Stimulated activated naive CD8-positive, alpha-beta T cell treated with anti-CD3 and anti-CD28 coated beads, Interleukin-15, amount 100 ng/mL, for 72 hours (primary cell): ENCODE measurements at regions not wholly inside any gene's neighbourhood (a gene's known extent, or its start where the extent isn't known, plus 50 kb on each side); places are given as distances from the start of the nearest gene placed in this dataset.
"Not testable (repeated sequence)": the region's sequence is repeated elsewhere in the genome, so short reads cannot be mapped to it uniquely, and the experiment has no call there.

ENCODE experiments used
- ATAC-seq: fragments of 150-1000 bp; cut with Tn5 transposase; 2 replicates; pipeline ENCODE4 v1.10.0; 2021; ENCODE audit warnings: mild to moderate bottlenecking, moderate library complexity
- DNase-seq, 2 donors: peaks; one replicate each; pipeline ENCODE4 v3.0.0; 2021 to 2022
- H3K27ac Mint-ChIP-seq, 2 donors: one replicate each; pipeline ENCODE4 v1.8.0; 2022; ENCODE audit warnings: mild to moderate bottlenecking in 2 of 2, mixed read lengths in 2 of 2, moderate library complexity in 2 of 2
- H3K27me3 Mint-ChIP-seq: one replicate; pipeline ENCODE4 v1.8.0; 2022; ENCODE audit warnings: mixed read lengths
- H3K4me1 Mint-ChIP-seq: one replicate; pipeline ENCODE4 v1.8.0; 2022; ENCODE audit warnings: mild to moderate bottlenecking, mixed read lengths
- H3K4me3 Mint-ChIP-seq, 2 donors: one replicate each; pipeline ENCODE4 v1.8.0; 2022; ENCODE audit warnings: mild to moderate bottlenecking in 2 of 2, mixed read lengths in 2 of 2, moderate library complexity in 1 of 2
- H3K9me3 Mint-ChIP-seq, 2 donors: one replicate each; pipeline ENCODE4 v1.8.0; 2022; ENCODE audit warnings: mixed read lengths in 2 of 2

DNA sequence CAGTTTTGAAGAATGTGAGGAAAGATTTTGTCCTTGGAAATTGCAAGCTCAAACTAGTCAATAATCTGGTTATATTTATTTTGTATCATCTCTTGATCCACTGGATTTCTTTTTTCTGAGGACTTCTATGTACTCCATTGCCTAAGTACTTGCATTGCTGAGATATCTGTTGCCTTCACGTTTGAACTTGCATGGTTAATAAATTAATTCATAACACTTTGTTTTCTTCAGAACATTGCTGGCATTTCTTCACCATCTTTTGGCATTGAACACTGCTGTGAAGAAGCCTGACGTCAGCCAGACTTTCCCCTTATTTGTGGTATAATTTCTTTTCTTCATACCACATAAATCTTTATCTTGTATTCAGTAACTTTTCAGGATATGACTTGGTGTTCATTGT is 246.0 kb upstream of the KIF2A start:
- Mint-ChIP-seq H3K9me3 (peaks cover 0 to 4% of the 10 kb centered on the region in 2 donors), H3K27me3 (peaks cover 19% of the 10 kb centered on the region)
- no peak for ATAC-seq

DNA sequence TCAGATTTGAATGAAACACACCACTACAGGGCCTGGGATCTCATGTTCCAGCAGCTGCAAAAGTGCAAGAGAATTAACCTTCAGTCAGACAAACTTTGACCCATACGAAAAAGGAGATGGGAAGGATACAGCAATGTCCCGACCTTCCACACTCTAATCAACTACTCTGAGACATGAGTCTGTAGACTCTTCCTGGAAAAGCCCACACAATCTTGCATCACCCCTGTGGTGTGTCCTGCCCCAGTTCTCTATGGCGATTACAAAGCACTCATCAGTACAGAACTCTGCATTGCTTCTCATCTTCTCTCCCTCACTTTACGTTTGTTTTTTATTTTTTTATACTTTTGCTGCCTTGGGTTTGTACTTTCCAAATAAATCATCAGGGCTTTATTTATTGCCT is 241.0 kb upstream of the KIF2A start:
- no peaks in the 10 kb centered on the region for H3K27me3 Mint-ChIP-seq
- no peak overlapping the region for H3K27ac Mint-ChIP-seq
- DNase-seq (no peak), ATAC-seq (no peak)
- H3K4me3 Mint-ChIP-seq, result no peak overlapping the region
- H3K9me3 Mint-ChIP-seq, result no peaks in the 10 kb centered on the region
- H3K4me1 Mint-ChIP-seq, result no peaks in the 10 kb centered on the region

More for the DNA sequence above, 246.0 kb upstream of the KIF2A start:
- Mint-ChIP-seq H3K27ac (no peak overlapping the region), H3K4me3 (no peak overlapping the region), H3K4me1 (no peaks in the 10 kb centered on the region)
- DNase-seq, result no peak

DNA sequence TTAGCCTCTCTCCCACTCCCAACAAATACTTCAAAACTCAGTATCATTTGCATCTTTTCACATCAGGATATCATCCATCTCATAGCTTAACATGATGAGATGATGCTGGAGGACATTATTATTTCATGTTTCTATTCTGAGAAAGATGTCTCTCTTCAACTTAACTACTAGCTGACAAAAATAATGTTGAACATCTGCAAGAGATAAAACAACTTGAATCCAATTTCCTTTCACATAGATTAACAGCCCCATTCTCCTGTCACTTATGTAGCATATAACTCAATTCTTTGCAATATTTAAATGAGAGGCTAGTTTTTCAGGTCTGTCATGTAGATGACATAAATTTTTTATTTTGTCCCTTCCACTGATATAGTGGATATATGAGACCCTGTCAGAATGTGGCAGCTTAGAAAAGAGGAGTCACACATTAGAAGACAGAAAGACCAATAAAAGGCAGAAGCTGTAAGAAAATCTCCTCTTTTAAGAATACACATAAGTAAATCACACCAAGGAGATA is 239.2 kb upstream of the KIF2A start:
- H3K9me3 Mint-ChIP-seq, result no peaks in the 10 kb centered on the region
- no peak overlapping the region for H3K27ac Mint-ChIP-seq
- no peak overlapping the region for H3K4me3 Mint-ChIP-seq
- no peak for ATAC-seq
- no peaks in the 10 kb centered on the region for H3K27me3 Mint-ChIP-seq
- DNase-seq, result no peak
- H3K4me1 Mint-ChIP-seq, result no peaks in the 10 kb centered on the region

DNA sequence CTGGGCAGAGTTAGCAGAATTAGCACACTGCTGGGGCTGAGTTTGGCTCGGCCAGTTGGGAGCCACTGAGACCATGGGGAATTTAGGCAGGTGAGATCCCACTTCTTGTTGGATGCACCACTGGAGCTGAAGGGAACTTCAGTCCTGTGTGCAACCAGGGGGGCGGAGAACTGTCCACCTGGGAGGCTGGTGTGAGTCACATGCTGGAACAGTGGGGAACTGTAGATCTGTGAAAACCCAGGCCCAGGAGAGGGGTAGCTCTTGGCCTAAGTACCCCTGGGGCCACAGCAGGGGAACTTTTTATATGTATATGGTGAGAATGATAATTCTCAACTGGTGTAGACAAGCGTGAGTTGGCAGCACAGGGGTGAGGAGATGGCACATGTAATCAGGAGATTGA is 237.5 kb upstream of the KIF2A start:
- H3K4me1 Mint-ChIP-seq, result no peaks in the 10 kb centered on the region
- no peak overlapping the region for H3K4me3 Mint-ChIP-seq
- H3K27me3 Mint-ChIP-seq, result no peaks in the 10 kb centered on the region
- DNase-seq (no peak), ATAC-seq (peak; percentile 19)
- H3K27ac Mint-ChIP-seq, result peak overlapping the region in 1 of 2 donors; percentile 56
- no peaks in the 10 kb centered on the region for H3K9me3 Mint-ChIP-seq

DNA sequence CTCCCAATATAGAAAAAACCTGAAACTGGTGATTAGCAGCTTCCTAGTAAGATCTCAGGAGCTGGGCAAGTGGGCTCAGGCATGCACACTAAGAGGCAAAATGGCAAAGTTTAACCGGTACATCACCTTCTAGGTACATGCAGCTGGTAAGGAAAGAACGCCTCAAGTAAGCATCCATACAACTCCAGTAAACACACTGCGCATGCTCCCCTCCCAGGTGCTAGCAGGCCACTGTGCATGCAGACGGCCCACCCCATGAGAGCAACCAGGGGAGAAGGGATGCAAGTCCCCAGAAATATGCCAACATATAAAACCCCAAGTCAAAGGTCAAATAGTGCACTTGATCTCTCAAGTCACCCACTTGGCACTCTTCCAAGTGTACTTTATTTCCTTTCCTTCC is 228.6 kb upstream of the KIF2A start:
- ATAC-seq, result no peak
- no peaks in the 10 kb centered on the region for H3K9me3 Mint-ChIP-seq
- H3K4me1 Mint-ChIP-seq, result no peaks in the 10 kb centered on the region
- H3K27me3 Mint-ChIP-seq, result no peaks in the 10 kb centered on the region
- DNase-seq, result no peak
- H3K27ac Mint-ChIP-seq, result no peak overlapping the region
- no peak overlapping the region for H3K4me3 Mint-ChIP-seq

DNA sequence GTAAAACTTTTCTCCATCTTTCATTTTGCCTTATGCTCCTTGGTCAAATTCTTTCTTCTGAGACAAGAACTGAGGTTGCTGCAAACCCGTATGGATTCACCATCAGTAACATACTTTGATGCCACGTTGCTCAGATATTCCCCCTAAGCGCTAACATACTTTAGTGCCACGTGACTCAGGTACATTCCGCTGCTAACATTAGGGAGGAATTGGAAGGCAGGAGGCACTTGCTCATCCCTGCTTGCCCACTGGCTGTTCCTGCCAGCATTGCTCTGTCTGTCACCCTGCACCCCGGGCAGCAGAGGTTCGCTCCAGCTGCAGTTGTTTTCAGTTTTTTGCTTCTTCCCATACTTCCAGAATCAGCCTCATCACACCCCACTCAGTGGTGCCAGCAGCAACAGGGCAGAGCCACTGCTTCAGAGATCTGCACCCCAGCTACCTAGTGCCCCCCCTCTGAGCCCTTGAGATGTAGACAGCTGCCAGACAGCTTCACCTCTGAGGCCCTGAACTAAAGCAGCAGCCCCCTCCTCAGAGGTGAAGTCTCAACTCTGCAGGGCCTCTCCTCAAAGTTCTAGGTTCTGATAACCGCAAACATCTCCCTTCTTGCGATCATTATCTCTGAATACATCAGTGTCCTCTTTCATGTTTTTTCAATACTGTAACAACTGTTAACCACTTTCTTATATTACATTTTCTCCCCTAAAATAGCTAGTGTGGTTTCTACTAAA is 228.0 kb upstream of the KIF2A start:
- Mint-ChIP-seq H3K9me3 (no peaks in the 10 kb centered on the region), H3K4me1 (no peaks in the 10 kb centered on the region), H3K27me3 (no peaks in the 10 kb centered on the region), H3K27ac (no peak overlapping the region), H3K4me3 (no peak overlapping the region)
- ATAC-seq, result no peak
- DNase-seq, result no peak

DNA sequence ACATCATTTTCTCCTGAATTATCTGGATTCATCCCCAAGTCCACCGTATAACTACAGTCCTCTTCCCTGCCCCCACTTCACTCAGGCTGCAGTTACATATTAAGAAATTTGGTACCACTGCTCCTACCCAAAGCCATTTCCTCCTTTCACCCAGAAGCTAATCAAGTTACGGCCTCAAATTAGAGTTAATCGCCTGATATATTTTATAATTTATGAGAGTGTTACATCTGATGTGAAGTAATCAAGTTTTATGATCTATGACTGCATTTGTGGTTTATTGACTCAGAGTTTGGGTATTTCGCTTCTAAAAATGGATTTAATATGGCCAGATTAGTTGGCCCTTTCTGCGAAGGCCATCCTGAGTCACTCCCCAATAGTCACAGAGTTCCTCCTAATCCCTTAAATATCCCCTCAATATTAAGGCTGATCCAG is 223.6 kb upstream of the KIF2A start:
- ATAC-seq (no peak), DNase-seq (no peak)
- no peak overlapping the region for H3K4me3 Mint-ChIP-seq
- no peaks in the 10 kb centered on the region for H3K4me1 Mint-ChIP-seq
- H3K9me3 Mint-ChIP-seq, result no peaks in the 10 kb centered on the region
- H3K27me3 Mint-ChIP-seq, result no peaks in the 10 kb centered on the region
- no peak overlapping the region for H3K27ac Mint-ChIP-seq

DNA sequence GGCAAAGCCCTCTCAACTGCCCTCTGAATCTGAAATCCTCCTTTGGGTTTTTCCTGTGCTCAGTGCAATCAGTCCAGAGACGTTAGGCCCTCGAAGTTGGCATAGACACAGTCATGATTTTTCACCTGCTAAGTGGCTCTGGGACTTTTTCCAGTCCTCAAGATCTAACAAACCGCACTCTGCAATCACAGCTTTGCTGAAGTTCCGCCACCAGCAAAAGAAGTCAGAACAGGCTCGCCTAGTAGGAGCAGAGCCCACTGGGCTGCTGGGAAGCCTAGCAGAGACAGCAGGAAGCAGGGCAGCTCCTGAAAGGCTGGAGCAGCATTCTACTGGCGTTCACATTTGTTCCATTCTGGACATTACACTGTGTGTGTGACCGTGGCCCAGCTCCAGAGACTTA is 222.8 kb upstream of the KIF2A start:
- DNase-seq (no peak), ATAC-seq (peak; percentile 25)
- Mint-ChIP-seq H3K27ac (no peak overlapping the region), H3K27me3 (no peaks in the 10 kb centered on the region), H3K9me3 (no peaks in the 10 kb centered on the region), H3K4me3 (no peak overlapping the region), H3K4me1 (no peaks in the 10 kb centered on the region)

DNA sequence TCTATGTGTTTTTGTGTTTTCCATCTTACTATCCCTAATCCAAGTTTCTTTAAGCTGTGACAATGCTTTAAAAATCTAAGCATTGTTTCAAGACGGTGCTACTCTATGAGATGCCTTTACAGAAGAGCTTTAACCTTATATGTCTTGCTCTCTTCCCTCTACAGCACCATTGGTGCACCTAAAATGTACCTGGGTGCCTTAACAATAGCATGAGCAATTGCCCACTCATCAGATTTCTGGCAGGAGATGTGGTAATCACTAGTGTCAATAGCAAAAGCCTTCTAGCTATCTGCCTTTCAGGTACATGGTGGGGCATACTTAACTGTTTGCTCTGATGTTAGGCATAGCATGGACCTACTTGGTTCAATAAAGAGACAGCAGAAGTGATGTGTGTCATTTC is 222.3 kb upstream of the KIF2A start:
- Mint-ChIP-seq H3K4me3 (no peak overlapping the region), H3K4me1 (no peaks in the 10 kb centered on the region), H3K27ac (no peak overlapping the region), H3K9me3 (no peaks in the 10 kb centered on the region), H3K27me3 (no peaks in the 10 kb centered on the region)
- DNase-seq (no peak), ATAC-seq (peak; percentile 31)

DNA sequence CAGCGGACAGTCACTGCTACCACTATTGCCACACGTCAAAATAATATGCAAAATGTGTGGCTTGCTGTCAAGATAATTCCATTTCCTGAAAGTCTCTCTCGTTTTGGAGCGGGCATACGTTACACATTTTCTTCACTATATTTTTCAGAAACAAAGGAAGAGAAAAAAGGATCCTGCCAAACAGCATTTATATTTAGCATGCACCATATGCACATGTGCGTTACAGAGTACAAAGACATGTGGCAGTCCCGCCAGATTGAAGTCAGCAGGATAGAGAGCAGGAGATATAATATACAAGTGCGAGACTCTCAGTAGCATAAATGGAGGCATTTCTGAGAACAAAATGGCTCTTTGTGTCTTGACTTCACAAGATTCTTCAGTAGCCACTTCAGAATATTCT is 221.6 kb upstream of the KIF2A start:
- DNase-seq (no peak), ATAC-seq (no peak)
- Mint-ChIP-seq H3K4me1 (no peaks in the 10 kb centered on the region), H3K4me3 (no peak overlapping the region), H3K9me3 (no peaks in the 10 kb centered on the region), H3K27me3 (no peaks in the 10 kb centered on the region), H3K27ac (no peak overlapping the region)

DNA sequence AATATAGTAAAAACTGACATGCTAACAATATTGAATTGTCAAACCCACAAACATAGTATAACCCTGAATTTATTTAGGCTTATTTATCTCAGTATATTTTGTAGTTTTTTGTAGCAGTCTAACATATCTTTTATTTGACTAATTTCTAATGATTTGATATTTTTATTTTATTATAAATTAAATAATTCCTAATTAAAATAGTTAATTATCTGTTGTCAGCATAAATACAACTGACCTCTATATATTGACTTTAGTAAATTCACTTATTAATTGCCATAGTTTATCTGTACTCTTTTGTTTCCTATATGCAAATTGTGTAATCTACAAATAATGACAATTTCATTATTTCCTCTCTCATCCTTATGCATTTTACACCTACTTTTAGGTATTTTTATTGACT is 215.1 kb upstream of the KIF2A start:
- Mint-ChIP-seq H3K27me3 (peaks cover 17% of the 10 kb centered on the region), H3K9me3 (no peaks in the 10 kb centered on the region), H3K4me1 (peaks cover 11% of the 10 kb centered on the region), H3K4me3 (no peak overlapping the region), H3K27ac (no peak overlapping the region)
- ATAC-seq (no peak), DNase-seq (no peak)

DNA sequence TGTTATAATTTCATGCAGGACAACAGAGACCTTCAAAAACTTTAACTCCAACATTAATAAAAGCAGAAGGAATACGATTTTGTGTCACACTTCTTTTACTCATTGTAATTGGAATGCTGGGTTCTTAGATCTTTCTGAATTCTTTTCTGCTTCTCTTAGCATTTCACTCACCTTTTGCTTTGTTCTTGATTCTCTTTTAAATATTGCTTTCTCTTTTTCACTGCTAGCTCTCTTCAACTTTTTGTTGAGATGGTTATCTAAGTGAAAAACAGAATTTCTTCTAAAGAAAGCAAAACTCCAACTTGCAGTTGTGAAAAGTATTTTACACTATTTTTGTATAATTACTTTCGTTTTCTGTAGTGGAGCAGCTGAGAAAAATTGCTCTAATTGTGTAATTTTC is 212.6 kb upstream of the KIF2A start:
- peak overlapping the region in 1 of 2 donors; percentile 5 for H3K4me3 Mint-ChIP-seq
- ATAC-seq (no peak), DNase-seq (no peak)
- no peaks in the 10 kb centered on the region for H3K9me3 Mint-ChIP-seq
- peaks cover 17% of the 10 kb centered on the region for H3K27me3 Mint-ChIP-seq
- peaks cover 11% of the 10 kb centered on the region for H3K4me1 Mint-ChIP-seq
- H3K27ac Mint-ChIP-seq, result no peak overlapping the region

DNA sequence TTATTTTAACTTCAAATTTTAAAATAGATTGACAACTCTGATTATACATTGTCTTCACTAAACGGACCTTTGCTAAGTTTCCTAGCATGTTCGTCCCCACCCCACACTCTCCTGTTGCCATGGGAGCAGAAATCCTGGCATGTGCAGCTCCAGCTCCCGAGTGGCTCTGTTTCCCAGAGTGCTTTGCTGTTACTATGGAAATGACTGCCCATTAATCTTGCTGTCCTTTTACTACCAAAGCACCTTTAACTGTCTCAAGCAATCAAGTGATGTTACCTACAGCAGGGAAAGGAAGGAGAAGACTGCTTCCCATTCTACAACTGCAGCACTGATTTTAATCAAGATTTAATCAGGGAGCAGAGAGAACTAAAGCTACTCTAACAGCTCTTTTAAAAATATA is 212.0 kb upstream of the KIF2A start:
- peak overlapping the region; percentile 28 to 30 for H3K4me3 Mint-ChIP-seq
- H3K27ac Mint-ChIP-seq, result no peak overlapping the region
- H3K4me1 Mint-ChIP-seq, result peaks cover 11% of the 10 kb centered on the region
- H3K27me3 Mint-ChIP-seq, result peaks cover 17% of the 10 kb centered on the region
- H3K9me3 Mint-ChIP-seq, result no peaks in the 10 kb centered on the region
- ATAC-seq (no peak), DNase-seq (no peak)

DNA sequence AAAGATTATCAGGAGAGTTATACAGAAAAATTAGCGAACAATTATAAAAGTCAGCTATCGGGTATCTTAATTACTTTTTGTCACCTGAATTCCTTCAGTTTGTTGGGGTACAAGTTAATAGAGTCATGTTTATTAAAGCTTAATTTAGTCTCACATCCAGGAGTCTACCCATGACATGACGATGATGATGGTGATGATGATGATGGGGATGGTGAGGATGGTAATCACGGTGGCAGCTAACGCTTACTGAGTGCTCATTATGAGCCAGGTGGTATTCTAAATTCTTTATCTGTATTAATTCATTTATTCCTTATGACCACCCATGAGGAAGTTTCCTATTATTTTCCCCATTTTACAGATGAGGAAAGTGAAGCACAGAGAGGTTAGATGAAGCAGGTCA is 208.6 kb upstream of the KIF2A start:
- Mint-ChIP-seq H3K27ac (no peak overlapping the region), H3K4me1 (peaks cover 11% of the 10 kb centered on the region), H3K4me3 (no peak overlapping the region), H3K9me3 (no peaks in the 10 kb centered on the region), H3K27me3 (peaks cover 32% of the 10 kb centered on the region)
- DNase-seq (no peak), ATAC-seq (no peak)

DNA sequence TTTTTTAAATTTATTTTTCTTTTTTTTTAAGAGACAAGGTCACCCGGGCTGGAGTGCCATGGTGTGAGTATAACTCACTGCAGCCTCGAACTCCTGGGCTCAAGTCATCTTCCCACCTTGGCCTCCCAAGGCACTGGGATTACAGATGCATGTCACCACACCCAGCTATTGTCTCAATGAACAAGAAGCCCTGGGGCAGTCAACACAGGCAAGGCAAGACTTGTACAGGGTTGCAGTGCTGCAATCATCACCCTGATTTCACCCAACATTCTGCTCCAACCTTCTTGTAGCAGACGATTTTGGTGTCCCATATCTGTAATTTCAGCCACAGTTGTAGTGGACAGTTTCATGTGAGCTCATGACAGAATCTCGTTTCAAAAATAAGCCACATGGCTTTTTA is 205.8 kb upstream of the KIF2A start:
- H3K27ac Mint-ChIP-seq, result no peak overlapping the region
- H3K4me1 Mint-ChIP-seq, result no peaks in the 10 kb centered on the region
- peaks cover 19% of the 10 kb centered on the region for H3K27me3 Mint-ChIP-seq
- no peak overlapping the region for H3K4me3 Mint-ChIP-seq
- ATAC-seq, result no peak
- DNase-seq, result no peak
- peaks cover 7 to 12% of the 10 kb centered on the region in 2 donors for H3K9me3 Mint-ChIP-seq

DNA sequence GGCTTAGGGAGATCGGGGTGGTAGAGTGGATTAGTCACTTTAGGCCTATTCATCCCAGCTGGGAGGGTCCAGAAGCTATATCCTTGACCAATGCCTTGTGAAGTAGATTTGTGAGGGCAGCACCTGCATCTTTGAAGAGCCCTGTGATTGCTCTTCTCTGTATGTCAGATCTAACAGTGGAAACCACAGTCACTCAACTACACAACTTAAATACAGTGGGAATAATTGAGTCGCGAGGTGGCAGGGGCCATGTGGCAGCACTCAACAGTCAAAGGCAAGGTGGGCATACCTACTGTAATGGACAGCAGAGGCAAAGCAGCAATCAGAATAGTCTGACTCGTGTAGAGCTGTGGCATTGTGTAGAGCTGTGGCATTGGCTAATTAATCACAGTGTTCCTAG is 202.1 kb upstream of the KIF2A start:
- ATAC-seq, H3K4me1 Mint-ChIP-seq, H3K4me3 Mint-ChIP-seq, DNase-seq, H3K27ac Mint-ChIP-seq: not testable (repeated sequence)
- peaks cover 15% of the 10 kb centered on the region for H3K27me3 Mint-ChIP-seq
- H3K9me3 Mint-ChIP-seq, result peaks cover 7 to 12% of the 10 kb centered on the region in 2 donors

DNA sequence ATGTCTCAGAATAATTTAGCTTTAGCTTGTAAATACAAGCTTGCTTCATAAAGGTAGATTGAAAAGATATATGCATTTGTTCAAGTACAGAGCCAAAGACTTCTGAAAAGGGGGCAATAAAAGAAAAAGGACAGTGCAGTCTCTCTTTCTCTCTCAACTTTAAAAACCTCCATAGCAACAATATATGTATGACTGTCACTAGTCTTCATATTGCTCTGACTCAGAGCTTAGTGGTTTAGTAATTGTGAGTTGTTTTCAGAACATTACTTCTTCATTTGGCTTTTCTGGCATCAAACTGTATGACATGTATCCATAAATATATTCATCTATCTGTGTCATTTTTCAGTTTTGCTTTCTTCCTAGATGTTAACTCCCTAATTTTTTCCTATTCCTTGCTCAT is 194.6 kb upstream of the KIF2A start:
- no peak for DNase-seq
- no peaks in the 10 kb centered on the region for H3K27me3 Mint-ChIP-seq
- no peak for ATAC-seq
- no peaks in the 10 kb centered on the region for H3K4me1 Mint-ChIP-seq
- no peak overlapping the region for H3K27ac Mint-ChIP-seq
- peak overlapping the region in 1 of 2 donors; percentile 13 for H3K4me3 Mint-ChIP-seq
- H3K9me3 Mint-ChIP-seq, result no peaks in the 10 kb centered on the region
